Testis (tissue), 2 donors: ENCODE measurements at regions not wholly inside any gene's neighbourhood (a gene's known extent, or its start where the extent isn't known, plus 50 kb on each side); places are given as distances from the start of the nearest gene placed in this dataset.

Experiments used
- DNase-seq: peaks from one replicate; pipeline ENCODE4 v3.0.0-alpha.2; 2019
- H3K27ac ChIP-seq, 2 donors: fragments of 200-600 bp; sonication (generic); one replicate each; pipeline ENCODE4 v1.5.1; 2019
- H3K27me3 ChIP-seq: fragments of 200-600 bp; sonication (generic); one replicate; pipeline ENCODE4 v1.5.1; 2019
- H3K36me3 ChIP-seq: fragments of 200-600 bp; sonication (generic); one replicate; pipeline ENCODE4 v1.5.1; 2017; ENCODE audit warnings: low read depth; ENCODE audit errors: missing control alignments
- H3K4me1 ChIP-seq: fragments of 200-600 bp; sonication (generic); one replicate; pipeline ENCODE4 v1.5.1; 2019
- H3K4me3 ChIP-seq, 2 donors: fragments of 200-600 bp; sonication (generic); one replicate each; pipeline ENCODE4 v1.5.1; 2017 to 2019
- H3K9me3 ChIP-seq: fragments of 200-600 bp; sonication (generic); one replicate; pipeline ENCODE4 v1.5.1; 2017
- POLR2A ChIP-seq: fragments of 450-650 bp; IDR thresholded peaks from one replicate; pipeline ENCODE4 v1.6.1; 2017; ENCODE audit warnings: antibody characterized with exemption, mild to moderate bottlenecking, moderate library complexity
- WGBS, 2 donors: methylation state at CpG; one replicate each; pipeline ENCODE4 v1.1.5; 2018; 5-methylcytosine and 5-hydroxymethylcytosine counted together
- intact Hi-C: fragments of 100-400 bp; cut with DNase I; formaldehyde crosslinking; loops from one replicate; pipeline ENCODE4 v1.15.1; 2023; ENCODE audit warnings: low total_unique reads
- TF ChIP-seq, protein P1 (sequence below), 3 experiments: fragments of 450-650 bp in 2 of 3; fragments of 200-600 bp in 1 of 3; sonication (generic) in 1 of 3; IDR thresholded peaks; one replicate each; pipeline ENCODE4 v1.5.1; 2016 to 2019; ENCODE audit warnings: antibody characterized with exemption in 3 of 3, mild to moderate bottlenecking in 2 of 3, moderate library complexity in 1 of 3

DNA sequence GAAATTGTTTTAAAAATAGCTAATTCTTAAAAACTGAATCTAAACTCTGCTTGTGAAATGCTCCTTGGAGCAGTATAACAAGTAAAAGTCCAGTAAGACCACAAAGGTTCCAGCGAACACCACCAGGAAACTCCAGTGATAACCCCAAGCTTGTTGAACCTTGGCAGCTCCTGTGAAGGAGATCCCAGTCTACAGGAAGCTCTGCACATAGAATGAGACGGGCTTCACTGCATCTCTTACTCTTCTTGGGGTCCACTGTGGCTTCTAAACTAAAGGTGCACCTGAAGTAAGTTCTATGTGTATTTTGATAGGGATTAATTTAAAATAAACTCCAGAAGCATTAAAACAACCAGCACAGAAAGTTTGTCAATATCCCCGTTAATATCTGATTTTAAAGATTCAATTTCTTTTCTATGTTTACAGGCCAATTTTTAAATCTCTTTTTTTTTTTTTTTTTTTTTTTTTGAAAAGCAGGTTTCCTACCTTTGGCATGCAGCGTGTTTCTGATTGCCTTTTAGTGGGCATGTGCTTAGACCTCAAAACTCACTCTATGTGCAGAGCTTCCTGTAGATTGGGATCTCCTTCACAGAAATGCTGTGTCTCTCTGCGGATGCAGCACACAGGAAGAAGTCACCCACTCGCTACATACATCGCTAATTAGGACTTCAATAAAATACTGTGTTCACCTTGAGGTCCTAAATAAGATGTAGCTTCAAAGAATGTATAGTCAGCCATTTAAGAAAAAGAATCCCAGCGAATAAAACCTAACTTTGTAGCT is 508.5 kb downstream of the KLF12 start:
- no peak overlapping the region for H3K27ac ChIP-seq
- DNase-seq, result no peak
- no peaks in the 10 kb centered on the region for H3K36me3 ChIP-seq
- no peaks in the 10 kb centered on the region for H3K27me3 ChIP-seq
- TF ChIP-seq, protein P1, sequence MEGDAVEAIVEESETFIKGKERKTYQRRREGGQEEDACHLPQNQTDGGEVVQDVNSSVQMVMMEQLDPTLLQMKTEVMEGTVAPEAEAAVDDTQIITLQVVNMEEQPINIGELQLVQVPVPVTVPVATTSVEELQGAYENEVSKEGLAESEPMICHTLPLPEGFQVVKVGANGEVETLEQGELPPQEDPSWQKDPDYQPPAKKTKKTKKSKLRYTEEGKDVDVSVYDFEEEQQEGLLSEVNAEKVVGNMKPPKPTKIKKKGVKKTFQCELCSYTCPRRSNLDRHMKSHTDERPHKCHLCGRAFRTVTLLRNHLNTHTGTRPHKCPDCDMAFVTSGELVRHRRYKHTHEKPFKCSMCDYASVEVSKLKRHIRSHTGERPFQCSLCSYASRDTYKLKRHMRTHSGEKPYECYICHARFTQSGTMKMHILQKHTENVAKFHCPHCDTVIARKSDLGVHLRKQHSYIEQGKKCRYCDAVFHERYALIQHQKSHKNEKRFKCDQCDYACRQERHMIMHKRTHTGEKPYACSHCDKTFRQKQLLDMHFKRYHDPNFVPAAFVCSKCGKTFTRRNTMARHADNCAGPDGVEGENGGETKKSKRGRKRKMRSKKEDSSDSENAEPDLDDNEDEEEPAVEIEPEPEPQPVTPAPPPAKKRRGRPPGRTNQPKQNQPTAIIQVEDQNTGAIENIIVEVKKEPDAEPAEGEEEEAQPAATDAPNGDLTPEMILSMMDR (IDR thresholded peaks at IDR 0.05), result no peak
- no peak for TF ChIP-seq POLR2A
- 44 to 66% methylated on average over 8 of the region's 8 CpGs for WGBS, 2 donors
- H3K4me1 ChIP-seq, result no peaks in the 10 kb centered on the region
- no peaks in the 10 kb centered on the region for H3K9me3 ChIP-seq
- intact Hi-C loops, result no loop called here
- H3K4me3 ChIP-seq, result no peak overlapping the region

GRCh38 chr13:73623281-73623680 is 510.9 kb downstream of the KLF12 start:
- intact Hi-C loops, result no loop called here
- H3K9me3 ChIP-seq, result no peaks in the 10 kb centered on the region
- H3K36me3 ChIP-seq, result no peaks in the 10 kb centered on the region
- TF ChIP-seq, protein P1 (IDR thresholded peaks at IDR 0.05), result no peak
- no peak for TF ChIP-seq POLR2A
- no peak overlapping the region for H3K4me3 ChIP-seq
- no peaks in the 10 kb centered on the region for H3K4me1 ChIP-seq
- H3K27ac ChIP-seq, result no peak overlapping the region
- H3K27me3 ChIP-seq, result no peaks in the 10 kb centered on the region
- 49 to 52% methylated on average over 3 of the region's 3 CpGs for WGBS, 2 donors
- no peak for DNase-seq

DNA sequence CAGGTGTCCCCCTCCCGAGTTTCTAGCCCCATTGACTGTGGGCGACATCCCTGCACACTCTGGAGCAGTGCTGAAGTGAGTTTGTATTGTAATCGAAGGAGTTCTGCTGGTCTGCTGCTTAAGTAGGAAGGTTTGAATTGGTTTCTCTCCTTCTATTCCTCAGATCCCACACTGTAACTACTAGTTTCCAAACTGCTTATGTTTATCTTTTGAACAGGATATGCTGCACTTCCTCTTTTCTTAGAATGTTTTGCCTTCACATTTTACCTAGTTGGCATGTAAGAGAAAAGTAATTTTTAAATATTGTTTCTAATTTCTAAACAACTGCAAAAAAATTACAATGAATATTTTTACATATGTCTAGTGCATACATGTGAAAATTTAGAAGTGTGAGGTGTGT is 511.8 kb downstream of the KLF12 start:
- no peak for DNase-seq
- intact Hi-C loops, result no loop called here
- H3K27me3 ChIP-seq, result no peaks in the 10 kb centered on the region
- no peak overlapping the region for H3K27ac ChIP-seq
- no peaks in the 10 kb centered on the region for H3K9me3 ChIP-seq
- 40 to 44% methylated on average over 3 of the region's 3 CpGs for WGBS, 2 donors
- TF ChIP-seq, protein P1 (IDR thresholded peaks at IDR 0.05), result no peak
- no peak for TF ChIP-seq POLR2A
- H3K4me3 ChIP-seq, result no peak overlapping the region
- H3K4me1 ChIP-seq, result no peaks in the 10 kb centered on the region
- no peaks in the 10 kb centered on the region for H3K36me3 ChIP-seq

- intact Hi-C loops, result no loop called here
- DNase-seq, result no peak
- TF ChIP-seq POLR2A, result no peak
- TF ChIP-seq, protein P1 (IDR thresholded peaks at IDR 0.05), result no peak
- Histone ChIP-seq H3K9me3 (no peaks in the 10 kb centered on the region), H3K27me3 (no peaks in the 10 kb centered on the region), H3K4me3 (no peak overlapping the region), H3K4me1 (no peaks in the 10 kb centered on the region), H3K27ac (no peak overlapping the region), H3K36me3 (no peaks in the 10 kb centered on the region)
- 67 to 70% methylated on average over 9 of the region's 9 CpGs for WGBS, 2 donors
Observed at GRCh38 chr13:73618275-73618865, 515.8 kb downstream of the KLF12 start.

DNA sequence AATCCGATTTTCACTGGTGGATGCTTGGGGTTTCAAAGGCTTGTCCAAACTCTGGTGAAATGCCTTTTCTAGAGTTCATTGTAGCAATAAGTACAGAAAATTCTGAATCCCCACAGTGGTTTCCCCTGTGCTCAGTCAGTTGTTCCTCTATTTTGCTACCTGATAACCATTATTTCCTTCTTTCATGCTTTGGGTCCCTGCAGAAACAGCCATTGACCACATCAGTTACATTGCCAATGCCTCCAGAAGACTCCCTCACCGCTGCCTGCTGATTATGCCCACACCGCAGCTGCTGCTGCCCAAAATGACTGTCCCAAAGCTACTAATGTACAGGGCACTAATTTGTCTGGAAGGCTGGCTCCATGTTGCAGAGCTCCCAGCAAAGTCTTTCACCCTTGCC is 517.3 kb downstream of the KLF12 start:
- H3K4me3 ChIP-seq, result no peak overlapping the region
- H3K27me3 ChIP-seq, result no peaks in the 10 kb centered on the region
- H3K4me1 ChIP-seq, result no peaks in the 10 kb centered on the region
- TF ChIP-seq, protein P1 (IDR thresholded peaks at IDR 0.05), result no peak
- TF ChIP-seq POLR2A, result no peak
- intact Hi-C loops, result no loop called here
- H3K36me3 ChIP-seq, result no peaks in the 10 kb centered on the region
- H3K9me3 ChIP-seq, result no peaks in the 10 kb centered on the region
- WGBS, 2 donors, result 88 to 90% methylated on average over 3 of the region's 3 CpGs
- DNase-seq, result no peak
- no peak overlapping the region for H3K27ac ChIP-seq
